M059J (cell line): ENCODE measurements at regions not wholly inside any gene's neighbourhood (a gene's known extent, or its start where the extent isn't known, plus 50 kb on each side); places are given as distances from the start of the nearest gene placed in this dataset.

Experiments
- DNase-seq: peaks from one replicate; pipeline ENCODE4 v3.0.0-alpha.2; 2012; ENCODE audit warnings: low read depth

DNA sequence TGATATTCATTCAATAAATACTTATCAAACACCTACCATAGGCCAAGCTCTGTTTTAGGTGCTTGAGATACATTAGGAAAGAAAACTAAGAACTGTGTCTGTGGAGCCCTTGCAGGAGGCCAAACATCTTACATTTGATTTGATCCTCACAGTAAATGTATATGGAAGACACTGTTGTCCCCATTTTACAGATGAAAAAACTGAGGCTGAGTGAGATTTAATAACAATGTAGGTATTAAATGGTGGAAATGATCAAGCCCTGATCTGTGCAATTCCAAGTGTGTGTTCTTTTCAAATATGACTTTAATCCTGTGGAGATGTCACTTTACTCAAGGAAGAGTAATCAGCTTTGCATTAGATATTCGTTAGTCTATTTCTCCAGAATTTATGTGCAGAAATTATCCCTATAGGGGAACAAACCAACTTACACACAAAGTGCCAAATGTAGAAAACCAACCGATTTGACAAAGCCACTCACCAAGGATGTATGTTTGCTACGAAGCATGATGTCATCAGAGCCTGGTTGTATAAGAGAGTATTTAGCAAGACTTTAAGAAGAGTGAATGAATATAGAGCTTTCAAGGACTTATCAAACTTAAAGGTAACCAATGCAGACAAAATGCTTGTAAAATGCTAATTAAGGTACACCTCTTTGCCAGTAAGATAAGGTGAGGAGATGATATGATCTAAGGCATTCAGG is 153.9 kb upstream of the NFIB start:
- DNase-seq, result no peak

DNA sequence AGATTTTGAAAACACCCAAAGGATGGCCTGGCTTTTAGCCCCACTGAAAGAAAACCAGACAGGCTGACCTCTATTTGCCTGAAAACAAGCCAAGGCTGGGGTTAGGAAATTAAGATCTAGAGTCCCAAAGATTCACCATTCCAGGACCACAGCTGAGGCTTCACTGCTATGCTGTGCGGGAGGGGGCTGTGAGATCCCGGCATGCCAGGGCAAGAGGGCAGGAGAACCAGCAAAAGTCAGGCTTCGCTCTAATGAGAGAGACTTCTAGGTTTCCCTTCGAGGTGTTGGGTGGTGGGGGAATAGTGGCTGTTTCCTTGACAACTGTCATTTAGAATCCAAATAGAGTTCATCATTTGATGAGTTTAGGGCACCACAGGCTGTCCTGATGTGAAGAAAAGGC is 152.9 kb upstream of the NFIB start:
- no peak for DNase-seq

DNA sequence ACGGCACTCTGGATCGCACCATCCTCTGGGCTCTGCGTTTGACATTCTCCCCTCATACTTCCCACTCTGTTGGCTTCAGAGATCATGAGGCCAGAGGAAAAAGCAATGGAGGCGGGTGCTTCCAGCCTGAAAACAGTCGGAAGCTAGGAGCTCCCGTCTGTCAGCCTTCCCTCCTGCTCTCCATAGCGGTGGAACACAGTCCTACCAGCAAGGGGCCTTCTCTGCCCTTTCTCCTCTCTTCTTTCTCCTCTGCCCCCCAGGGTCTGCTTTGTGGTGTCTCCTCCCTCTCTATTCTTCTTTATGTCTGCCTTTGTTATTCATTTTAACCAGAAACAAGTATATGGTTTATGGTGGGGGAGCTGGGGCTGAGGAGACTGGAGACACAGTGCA is 152.5 kb upstream of the NFIB start:
- no peak for DNase-seq

DNA sequence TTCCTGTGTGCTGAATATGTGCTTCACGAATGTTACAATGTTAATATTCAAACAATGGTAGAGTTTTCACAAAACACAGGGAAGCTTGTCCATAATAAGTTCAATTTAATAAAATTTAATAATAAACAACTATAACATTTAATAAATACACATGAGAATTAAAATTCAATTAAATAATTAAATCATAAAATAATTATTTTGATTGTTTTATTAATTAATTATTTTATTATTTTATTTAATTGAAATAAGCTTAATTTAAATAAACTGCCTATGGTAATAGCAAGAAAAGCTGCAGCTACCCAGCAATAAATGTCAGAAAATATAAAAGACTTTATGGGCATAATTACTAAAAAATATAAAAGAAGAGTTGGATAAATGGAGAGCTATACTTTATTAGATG is 149.0 kb upstream of the NFIB start:
- no peak for DNase-seq

DNA sequence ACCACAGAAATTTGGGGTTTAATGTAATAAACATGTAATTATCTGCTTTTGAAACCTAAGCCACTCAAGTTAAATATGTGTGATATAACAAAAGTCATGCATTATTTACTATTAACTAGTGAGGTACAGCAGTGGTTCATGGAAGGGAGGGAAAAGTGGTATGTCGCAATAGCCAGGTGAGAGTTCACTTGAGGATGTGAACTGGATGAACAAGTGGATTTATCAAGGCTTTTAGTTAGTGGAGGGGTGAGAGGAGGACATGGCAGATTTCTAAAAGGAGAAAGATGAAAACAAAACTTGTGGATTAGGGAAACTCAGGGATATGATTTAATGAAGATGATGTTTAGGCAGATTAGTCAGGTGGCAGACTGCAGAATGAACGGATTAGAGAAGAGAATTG is 141.3 kb upstream of the NFIB start:
- no peak for DNase-seq

DNA sequence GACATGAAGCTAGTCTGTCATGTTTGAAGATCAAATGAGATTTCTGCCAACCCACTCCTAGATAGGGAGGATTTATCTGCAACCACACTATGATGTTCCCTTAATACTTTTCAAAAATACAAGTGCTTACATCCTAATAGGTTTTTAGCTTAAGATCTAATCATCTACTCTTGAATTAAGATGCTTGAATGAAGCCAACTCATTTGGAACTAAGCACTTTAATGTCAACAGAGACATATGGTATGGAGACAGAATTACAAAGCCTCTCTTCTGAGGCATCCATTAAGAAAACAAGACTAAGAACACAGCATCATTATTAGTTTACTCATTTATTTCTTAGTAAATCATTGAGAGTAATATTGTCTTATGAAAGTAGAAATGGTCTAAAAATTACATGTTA is 139.3 kb upstream of the NFIB start:
- no peak for DNase-seq

DNA sequence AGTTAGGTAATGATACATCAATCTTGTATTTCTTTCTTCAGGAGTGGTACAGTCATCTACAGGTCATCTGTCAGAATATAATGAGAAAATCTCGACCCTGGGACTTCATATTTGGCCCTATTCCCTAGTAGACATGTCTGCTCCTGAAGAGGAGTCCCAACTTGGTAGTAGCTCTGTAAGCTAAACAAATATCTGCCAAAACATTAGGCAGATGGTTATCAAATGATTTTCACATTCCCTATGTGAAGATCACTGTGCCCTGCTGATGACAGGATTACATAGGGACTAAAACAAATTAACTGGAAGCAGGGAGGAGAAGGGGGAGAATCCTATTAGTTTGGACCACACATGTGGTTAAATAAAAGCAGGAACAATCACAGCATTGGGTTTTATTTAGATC is 138.6 kb upstream of the NFIB start:
- DNase-seq, result no peak

DNA sequence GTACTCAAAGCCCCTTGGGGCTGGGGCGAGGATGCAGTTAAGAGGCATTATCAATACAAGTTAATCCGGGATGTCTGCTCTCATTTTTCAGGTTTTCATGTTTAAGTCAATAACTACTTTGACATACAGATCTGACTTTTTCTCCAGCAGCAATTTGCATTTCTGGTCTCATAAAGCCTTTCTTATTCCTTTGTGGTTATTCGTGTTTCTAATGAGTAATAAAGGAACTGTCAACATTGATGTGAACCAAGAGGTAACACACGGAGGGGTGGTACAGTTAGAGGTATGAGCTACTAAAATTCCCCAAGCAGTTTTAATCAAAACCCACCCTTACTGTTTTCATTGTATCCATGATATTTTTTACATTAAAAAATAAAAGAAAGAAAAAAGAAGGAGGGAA is 138.0 kb upstream of the NFIB start:
- no peak for DNase-seq

DNA sequence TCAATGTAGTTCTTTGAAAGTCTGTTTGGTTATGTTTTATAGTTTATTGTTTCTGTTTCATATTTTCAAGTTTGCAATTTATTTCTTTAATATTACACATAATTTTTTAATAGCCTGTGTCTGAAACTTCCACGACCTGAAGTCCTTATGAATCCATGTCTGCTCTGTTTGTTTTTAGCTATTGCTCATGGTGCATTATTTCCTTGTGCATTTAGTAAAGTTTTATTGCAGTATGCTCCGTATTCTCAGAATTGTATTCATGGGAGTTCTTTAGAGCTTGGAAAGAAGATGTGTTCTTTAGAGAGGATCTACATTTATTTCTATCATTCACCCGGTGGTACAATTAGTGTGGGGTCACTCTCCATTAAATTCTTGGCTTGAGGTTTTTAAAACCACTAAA is 133.2 kb upstream of the NFIB start:
- no peak for DNase-seq

DNA sequence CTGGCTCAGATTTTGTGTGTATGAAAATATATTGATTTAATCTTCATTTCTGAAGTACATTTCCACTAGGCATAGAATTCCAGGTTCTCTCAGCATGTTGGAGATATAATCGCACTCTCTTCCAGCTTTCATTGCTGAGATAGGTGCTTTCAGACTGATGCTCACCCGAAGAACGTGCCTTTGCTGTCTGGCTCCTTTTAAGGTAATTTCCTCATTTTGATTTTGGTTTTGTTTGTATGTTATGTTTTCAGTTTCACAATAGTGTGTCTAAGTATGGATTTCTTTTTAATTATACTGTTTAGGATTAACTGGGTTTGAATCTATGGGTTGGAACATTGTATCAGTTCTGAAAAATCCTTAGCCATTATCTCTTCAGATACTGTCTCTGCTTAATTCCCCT is 132.0 kb upstream of the NFIB start:
- DNase-seq, result no peak

DNA sequence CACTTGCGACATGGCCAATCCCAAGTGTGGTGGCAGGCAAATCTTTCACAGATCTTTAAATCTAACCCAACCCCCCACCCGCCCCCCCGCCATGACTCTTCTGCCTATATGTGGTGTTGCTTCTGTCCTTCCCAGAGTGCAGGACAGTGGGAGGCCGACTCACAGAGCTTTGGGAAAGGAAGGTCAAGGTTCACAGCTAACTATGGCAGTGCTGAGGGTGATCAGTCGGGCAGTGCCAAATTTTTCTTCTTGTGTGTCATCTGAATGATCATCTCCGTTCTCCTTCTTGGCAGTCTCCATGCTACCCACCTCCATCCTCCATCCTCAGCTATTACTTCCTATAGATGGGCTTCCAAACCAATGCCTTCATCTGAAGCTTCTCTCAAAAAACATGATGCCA is 129.0 kb upstream of the NFIB start:
- DNase-seq, result no peak

DNA sequence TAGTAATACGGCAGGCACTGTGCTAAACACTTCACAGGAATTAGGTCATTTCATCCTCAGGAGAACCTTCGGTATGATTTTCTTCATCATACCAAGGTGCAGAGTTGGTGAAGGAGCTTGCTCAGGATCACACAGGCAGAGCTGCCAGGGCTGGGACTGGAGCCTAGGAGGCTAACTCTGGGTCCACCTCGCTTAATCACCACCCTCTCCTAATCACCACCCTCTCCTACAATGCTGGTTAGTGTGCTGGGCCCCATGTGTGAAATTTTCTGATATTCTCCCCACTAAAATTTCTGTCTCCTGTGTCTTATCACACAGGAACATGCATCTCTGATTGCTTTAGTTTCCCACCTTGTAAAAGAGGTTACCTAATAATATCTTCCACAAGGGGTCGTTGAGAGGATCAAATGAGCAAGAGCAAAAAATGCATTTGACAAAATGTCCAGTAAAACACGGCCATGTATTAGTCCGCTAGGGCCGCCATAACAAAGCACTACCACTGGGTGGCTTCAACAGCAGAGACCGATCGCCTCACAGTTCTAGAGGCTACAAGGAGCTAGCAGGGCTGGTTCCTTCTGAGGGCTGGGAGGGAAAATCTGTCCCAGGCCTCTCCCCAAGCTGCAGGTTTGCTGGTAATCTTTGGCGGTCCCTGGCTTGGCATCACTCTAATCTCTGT is 128.2 kb upstream of the NFIB start:
- no peak for DNase-seq

DNA sequence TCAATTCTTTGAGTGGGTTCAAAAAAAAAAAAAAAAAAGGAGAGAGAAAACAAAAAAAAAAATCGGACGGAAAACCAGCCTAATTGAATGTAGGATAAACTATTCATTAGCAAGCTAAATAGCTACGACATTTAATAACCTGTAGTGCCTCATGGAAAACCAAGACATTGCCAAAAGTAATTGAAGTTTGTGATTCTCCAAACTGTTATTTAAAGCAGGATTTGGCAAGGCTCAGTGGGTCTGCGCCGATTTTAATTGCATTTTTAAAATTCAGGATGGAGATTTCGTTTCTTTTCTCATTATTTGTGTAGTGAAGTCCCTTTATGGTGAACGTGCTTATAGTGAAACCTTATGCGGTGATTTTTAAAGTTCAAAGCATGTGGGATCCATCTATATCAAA is 127.2 kb upstream of the NFIB start:
- DNase-seq, result no peak

DNA sequence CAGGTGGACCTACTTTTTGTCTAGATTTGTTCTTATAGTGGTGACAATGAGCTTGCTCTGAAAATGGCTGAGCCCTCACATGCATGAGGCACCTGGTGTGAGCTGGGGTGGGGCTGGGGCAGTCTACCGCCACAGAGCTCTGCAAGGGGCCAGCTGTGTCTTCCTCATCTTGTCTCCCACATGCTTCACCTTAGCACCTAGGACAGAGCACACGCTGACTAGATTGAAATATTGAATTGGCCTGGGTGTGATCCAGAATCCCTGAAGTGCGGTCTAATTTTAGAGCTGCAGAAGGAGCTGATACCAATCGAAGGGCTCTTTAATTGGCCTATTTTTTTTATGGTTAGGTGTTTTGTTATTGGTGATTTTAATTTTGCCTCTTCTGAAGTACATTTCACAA is 126.1 kb upstream of the NFIB start:
- DNase-seq, result no peak

DNA sequence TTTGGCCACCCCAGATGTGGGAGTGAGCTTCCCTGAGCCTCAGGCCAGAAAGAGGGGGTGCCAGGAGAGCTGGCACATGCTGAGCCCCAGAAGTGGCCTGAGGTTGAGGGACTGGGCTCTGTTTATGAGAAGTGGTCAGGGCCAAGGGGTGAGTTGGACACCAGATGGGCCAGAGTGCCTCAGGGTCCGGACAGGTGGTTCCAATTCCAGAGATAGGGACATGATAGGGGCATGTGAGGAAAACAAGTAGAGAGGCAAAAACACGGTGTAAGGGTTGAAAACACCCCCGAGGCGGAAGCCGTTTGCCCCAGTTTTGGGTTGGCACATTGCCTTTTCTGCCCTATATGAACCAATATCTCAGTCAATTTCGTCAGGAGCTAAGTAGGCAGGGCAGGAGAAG is 125.6 kb upstream of the NFIB start:
- DNase-seq, result no peak

DNA sequence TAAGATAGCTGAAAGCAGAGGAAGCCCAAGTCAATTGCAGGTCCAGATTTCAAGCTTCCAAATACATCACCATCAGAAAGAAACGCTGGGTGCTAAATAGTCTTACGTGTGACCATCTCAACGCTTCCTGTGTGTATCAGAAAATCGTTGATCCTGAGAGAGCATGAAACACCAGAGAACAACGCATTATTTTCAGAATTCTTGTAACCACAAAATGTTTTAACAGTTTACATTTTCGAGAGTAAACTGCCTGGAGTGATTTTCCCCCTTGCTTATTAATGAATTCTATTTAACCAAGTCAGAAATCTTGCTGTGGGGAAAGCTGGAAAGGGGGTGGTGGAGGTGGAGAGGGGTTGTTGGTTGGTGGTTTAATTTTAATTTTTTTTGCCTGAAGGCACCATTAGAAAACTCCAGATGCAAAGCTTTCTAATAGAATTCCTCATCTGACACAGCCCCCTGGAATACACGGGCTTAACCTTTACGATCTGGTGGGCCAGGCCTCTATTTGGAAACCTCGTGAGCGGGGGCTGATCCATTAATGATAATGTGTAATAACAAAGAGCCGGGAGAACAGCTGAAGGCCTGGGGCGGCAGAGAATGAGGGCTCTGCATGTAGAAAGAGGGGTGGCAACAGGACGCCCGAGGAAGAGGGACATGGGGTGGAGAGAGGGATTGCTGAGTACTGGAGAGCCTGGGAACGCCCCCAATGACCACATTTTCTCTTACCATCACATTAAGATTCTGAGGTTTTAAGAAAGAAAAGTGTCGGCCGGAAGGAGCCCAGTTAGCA is 124.5 kb upstream of the NFIB start:
- peak; percentile 71 for DNase-seq

DNA sequence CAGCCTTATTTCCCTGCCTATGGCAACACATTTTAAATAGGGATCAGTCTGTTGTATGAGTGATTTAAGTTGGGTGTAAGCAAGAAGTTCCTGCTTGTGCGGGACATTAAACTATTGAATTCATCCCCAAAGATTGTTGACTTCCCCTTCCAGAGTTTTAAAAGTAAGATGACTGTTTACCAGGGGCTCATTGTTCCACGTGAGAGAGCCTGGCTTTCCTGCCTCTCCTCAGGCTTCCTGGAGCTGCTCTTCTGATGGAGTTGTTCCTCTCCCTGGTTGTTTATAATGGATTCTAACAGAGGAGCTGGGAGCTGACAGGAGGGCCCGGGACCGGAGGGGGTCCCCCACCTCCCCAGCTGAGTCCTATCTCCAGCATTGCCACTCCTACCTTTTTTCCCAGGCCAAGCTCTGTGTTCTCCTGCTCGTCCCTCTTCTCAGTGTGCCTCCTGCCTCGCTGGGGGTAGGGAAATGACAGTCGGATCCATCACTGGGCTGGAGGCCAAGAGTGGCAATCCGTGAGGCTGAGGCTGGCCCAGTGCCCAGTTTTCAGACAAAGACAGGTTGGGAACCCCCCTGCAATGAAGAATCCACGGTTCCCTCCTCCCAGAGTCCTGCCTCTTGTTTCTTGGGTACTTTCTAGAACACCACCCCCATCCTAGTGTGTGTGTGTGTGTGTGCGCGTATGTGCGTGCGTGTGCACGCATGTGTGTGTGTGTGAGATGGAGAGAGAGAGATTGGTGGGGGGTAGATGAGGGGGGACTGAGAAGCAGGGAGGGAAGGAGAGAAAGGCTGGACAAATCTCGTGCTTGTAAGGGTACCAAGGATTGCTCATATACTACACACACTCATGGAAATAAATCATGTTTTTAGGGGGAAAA is 123.7 kb upstream of the NFIB start:
- peak; percentile 17 for DNase-seq

DNA sequence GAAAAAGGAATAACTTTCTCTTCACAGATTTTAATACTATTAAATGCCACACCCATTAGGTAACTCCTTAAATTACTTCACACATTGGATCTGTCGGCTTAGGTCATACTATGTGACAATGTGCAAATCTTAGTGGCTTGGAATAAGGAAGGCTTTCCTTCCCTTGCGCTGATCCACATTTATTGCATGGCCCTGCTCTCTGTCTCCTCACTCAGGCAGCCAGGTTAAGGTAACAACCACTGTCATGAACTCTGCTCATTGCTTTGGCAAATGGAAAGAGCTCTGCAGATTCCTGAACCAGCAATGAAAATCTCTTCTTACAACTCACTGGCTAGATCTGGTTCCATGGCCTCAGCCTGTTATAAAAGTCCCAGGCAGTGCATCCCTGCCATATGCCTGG is 121.9 kb upstream of the NFIB start:
- no peak for DNase-seq

DNA sequence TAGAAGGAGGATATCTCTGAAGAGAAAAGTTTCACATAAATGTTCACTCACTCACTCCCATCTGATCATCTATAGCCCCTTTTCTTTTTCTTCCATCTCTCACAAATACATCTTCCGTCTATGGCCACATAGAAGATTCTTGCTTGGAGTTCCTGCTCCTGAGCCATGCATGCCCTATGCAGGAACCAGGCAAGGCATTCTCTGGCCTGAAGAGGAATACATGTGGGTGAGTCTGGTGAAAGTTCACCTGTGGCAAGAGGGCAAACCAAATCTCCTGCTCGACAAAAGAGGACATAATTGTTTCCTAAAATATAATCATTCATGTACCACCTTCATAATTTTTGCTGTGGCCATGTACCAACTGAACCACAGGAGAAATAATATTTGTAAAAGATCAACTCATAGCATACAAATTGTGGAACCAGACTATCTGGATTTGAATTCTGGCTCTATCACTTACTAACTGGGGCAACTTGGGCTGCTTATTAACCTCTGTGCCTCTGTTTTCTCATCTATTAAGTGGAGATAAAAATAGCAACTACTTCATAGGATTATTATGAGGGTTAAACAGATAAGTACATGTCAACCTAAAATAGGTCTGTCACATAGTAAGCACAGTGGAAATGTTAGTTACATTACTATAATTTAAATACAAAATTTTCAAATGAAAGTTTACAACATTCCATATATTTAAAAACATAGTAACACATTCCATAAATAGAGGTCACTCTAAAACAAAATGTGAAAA is 121.2 kb upstream of the NFIB start:
- no peak for DNase-seq

DNA sequence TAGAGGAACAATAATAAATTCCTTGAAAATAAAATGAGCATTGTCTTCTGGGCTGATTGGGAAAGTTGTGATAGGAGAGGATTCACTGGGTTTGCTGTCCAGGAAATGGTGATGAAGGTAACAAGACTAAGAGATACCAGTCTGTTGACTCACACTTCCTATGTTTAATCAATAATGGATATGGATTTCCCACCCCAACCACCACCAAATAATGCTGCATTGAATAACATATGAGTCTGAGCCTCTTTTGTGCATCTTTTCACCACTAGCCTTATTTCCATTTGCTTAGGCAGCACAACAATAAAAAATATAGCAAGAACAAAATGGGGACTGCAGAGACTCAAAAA is 120.2 kb upstream of the NFIB start:
- DNase-seq, result no peak

DNA sequence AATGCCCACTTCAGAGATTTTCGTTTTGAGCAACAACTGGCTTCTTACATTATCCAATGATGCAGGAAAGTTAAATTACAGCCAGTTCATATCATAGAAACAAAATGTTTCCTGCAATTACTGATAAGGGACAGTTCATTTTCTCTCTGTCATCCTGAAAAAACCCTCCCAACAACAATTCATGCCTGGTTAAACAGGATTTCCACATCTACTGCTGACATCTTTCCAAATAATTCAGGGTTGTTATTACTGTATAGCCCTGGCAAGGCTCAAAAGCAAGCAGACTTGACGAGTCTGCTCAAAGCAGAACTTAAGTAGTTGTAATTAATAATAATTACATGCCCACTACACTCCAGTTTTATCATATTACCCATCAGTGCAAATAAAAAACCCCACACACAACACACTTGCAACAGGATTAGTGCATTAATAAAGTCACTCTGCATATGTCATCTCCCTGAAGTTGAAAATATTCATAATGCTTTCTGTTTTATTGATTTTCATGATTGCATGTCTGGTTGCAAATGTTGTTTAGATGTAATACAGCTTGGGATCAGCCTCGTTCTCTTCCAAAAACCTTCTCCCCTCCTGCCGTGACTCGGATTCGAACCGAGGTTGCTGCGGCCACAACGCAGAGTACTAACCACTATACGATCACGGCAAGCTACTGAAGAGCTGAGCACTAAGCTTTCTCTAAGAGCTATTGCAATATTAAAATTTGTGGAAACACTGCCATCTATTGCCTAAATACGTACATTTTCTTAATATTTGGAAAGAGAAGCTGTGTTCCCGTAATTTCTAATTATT is 119.6 kb upstream of the NFIB start:
- DNase-seq, result peak; percentile 50
